Neuronal stem cell (in vitro differentiated cells): ENCODE measurements at regions not wholly inside any gene's neighbourhood (a gene's known extent, or its start where the extent isn't known, plus 50 kb on each side); places are given as distances from the start of the nearest gene placed in this dataset.

ENCODE experiments used
- DNase-seq: peaks from one replicate; pipeline ENCODE4 v3.0.0-alpha.2; 2013; ENCODE audit warnings: low spot score
- H2AFZ ChIP-seq: one replicate; pipeline ENCODE4 v1.6.1; 2013; ENCODE audit warnings: mild to moderate bottlenecking, low read length, inconsistent platforms
- H2AK5ac ChIP-seq: 2 replicates; pipeline ENCODE4 v1.6.1; 2013; ENCODE audit warnings: low read depth, mild to moderate bottlenecking, inconsistent platforms, low read length, moderate library complexity, mixed read lengths
- H2BK120ac ChIP-seq: 2 replicates; pipeline ENCODE4 v1.6.1; 2013; ENCODE audit warnings: low read depth, mild to moderate bottlenecking, inconsistent platforms, low read length, moderate library complexity, mixed read lengths
- H2BK12ac ChIP-seq: one replicate; pipeline ENCODE4 v1.6.1; 2013; ENCODE audit warnings: low read length, inconsistent platforms
- H2BK15ac ChIP-seq: 2 replicates; pipeline ENCODE4 v1.6.1; 2013; ENCODE audit warnings: mild to moderate bottlenecking, low read length, inconsistent platforms, mixed read lengths
- H2BK5ac ChIP-seq: one replicate; pipeline ENCODE4 v1.6.1; 2013; ENCODE audit warnings: inconsistent platforms, mild to moderate bottlenecking, low read length, moderate library complexity
- H3K14ac ChIP-seq: one replicate; pipeline ENCODE4 v1.6.1; 2013; ENCODE audit warnings: low read length, inconsistent platforms
- H3K18ac ChIP-seq: 2 replicates; pipeline ENCODE4 v1.6.1; 2013; ENCODE audit warnings: low read length, inconsistent platforms
- H3K23ac ChIP-seq: 2 replicates; pipeline ENCODE4 v1.6.1; 2013; ENCODE audit warnings: low read depth, mild to moderate bottlenecking, mixed read lengths, low read length, inconsistent platforms; ENCODE audit not compliant: poor library complexity
- H3K27ac ChIP-seq: replicated peaks from 3 replicates; pipeline ENCODE4 v1.5.1; 2013; ENCODE audit warnings: low read length, inconsistent platforms
- H3K27me3 ChIP-seq, 3 experiments: 2 replicates each; pipeline ENCODE4 v1.6.1; 2013; ENCODE audit warnings: low read length in 3 of 3, mild to moderate bottlenecking in 2 of 3, inconsistent platforms in 1 of 3, low read depth in 1 of 3, mixed read lengths in 1 of 3, moderate library complexity in 1 of 3; ENCODE audit not compliant: control insufficient read depth in 3 of 3, insufficient read depth in 3 of 3
- H3K36me3 ChIP-seq, 2 donors: replicated peaks in 1 of 2; 2 replicates each; pipeline ENCODE4 v1.6.1; 2013; ENCODE audit warnings: low read length in 2 of 2; ENCODE audit not compliant: control insufficient read depth in 2 of 2, insufficient read depth in 2 of 2
- H3K4ac ChIP-seq: 2 replicates; pipeline ENCODE4 v1.6.1; 2013; ENCODE audit warnings: inconsistent platforms, mild to moderate bottlenecking, low read length, moderate library complexity
- H3K4me1 ChIP-seq, 2 donors: 1 replicate in 1 of 2; 2 replicates in 1 of 2; pipeline ENCODE4 v1.6.1; 2013; ENCODE audit warnings: low read length in 2 of 2, low read depth in 1 of 2; ENCODE audit not compliant: control insufficient read depth in 2 of 2, insufficient read depth in 1 of 2
- H3K4me2 ChIP-seq: one replicate; pipeline ENCODE4 v1.6.1; 2013; ENCODE audit warnings: mild to moderate bottlenecking, low read length, inconsistent platforms; ENCODE audit not compliant: insufficient read depth, poor library complexity, severe bottlenecking
- H3K4me3 ChIP-seq, 2 donors: 2 replicates each; pipeline ENCODE4 v1.5.1; 2013; ENCODE audit warnings: low read length in 2 of 2, mild to moderate bottlenecking in 2 of 2, inconsistent platforms in 1 of 2, moderate library complexity in 1 of 2
- H3K79me1 ChIP-seq: one replicate; pipeline ENCODE4 v1.6.1; 2013; ENCODE audit warnings: low read depth, mild to moderate bottlenecking, inconsistent platforms, low read length, moderate library complexity
- H3K9ac ChIP-seq: one replicate; pipeline ENCODE4 v1.6.1; 2013; ENCODE audit warnings: mild to moderate bottlenecking, low read depth, low read length, inconsistent platforms; ENCODE audit not compliant: poor library complexity
- H3K9me3 ChIP-seq, 2 donors: replicated peaks in 1 of 2; 2 replicates each; pipeline versions ENCODE3 to v1.6.1; 2013; ENCODE audit warnings: low read length in 2 of 2, mild to moderate bottlenecking in 2 of 2, inconsistent platforms in 1 of 2, low read depth in 1 of 2, mixed read lengths in 1 of 2, moderate library complexity in 1 of 2; ENCODE audit not compliant: control insufficient read depth in 2 of 2, insufficient read depth in 1 of 2
- H4K8ac ChIP-seq: one replicate; pipeline ENCODE4 v1.6.1; 2013; ENCODE audit warnings: low read depth, mild to moderate bottlenecking, inconsistent platforms, low read length, moderate library complexity
- H4K91ac ChIP-seq: one replicate; pipeline ENCODE4 v1.6.1; 2013; ENCODE audit warnings: low read length, low read depth, mild to moderate bottlenecking, inconsistent platforms; ENCODE audit not compliant: poor library complexity
- WGBS, 2 donors: extraction: QIAGEN DNeasy Blood & Tissue Kit; methylation state at CpG; one replicate each; pipeline ENCODE4 v1.1.7; 2013; ENCODE audit warnings: missing lambda C conversion rate in 2 of 2, mixed read lengths in 1 of 2; ENCODE audit not compliant: insufficient read length in 2 of 2, insufficient replicate concordance in 1 of 2; ENCODE audit errors: extremely low coverage in 2 of 2; 5-methylcytosine and 5-hydroxymethylcytosine counted together

- Histone ChIP-seq H3K27me3 (no peaks in the 10 kb centered on the region), H3K14ac (no peak overlapping the region), H3K9ac (no peak overlapping the region), H3K36me3 (no peaks in the 10 kb centered on the region), H2BK5ac (no peak overlapping the region), H3K4me1 (peaks cover 0 to 3% of the 10 kb centered on the region in 2 donors), H2BK15ac (no peak overlapping the region), H3K79me1 (no peaks in the 10 kb centered on the region), H3K4me2 (no peak overlapping the region), H3K9me3 (no peaks in the 10 kb centered on the region), H3K4ac (no peak overlapping the region), H3K27ac (no peak overlapping the region), H2AFZ (no peak overlapping the region), H3K18ac (no peak overlapping the region), H4K91ac (no peak overlapping the region), H3K23ac (no peak overlapping the region), H2BK12ac (no peak overlapping the region), H4K8ac (no peak overlapping the region), H2BK120ac (no peak overlapping the region), H2AK5ac (no peak overlapping the region), H3K4me3 (no peak overlapping the region)
- no CpG with 5 or more reads among the region's 3 CpGs for WGBS, 2 donors
- no peak for DNase-seq
Observed at GRCh38 chr7:96836456-96836855, 126.8 kb upstream of the SEM1 start.

GRCh38 chr7:96837593-96837992 lies 127.9 kb upstream of the SEM1 start:
- Histone ChIP-seq H3K27me3 (no peaks in the 10 kb centered on the region), H3K4me1 (peaks cover 0 to 3% of the 10 kb centered on the region in 2 donors), H2AFZ (no peak overlapping the region), H3K14ac (no peak overlapping the region), H3K9me3 (no peaks in the 10 kb centered on the region), H4K8ac (no peak overlapping the region), H3K4ac (no peak overlapping the region), H2BK5ac (no peak overlapping the region), H2BK15ac (no peak overlapping the region), H3K36me3 (no peaks in the 10 kb centered on the region), H2BK12ac (no peak overlapping the region), H3K9ac (no peak overlapping the region), H3K23ac (no peak overlapping the region), H3K79me1 (no peaks in the 10 kb centered on the region), H4K91ac (no peak overlapping the region), H3K18ac (no peak overlapping the region), H2AK5ac (no peak overlapping the region), H2BK120ac (no peak overlapping the region), H3K4me2 (no peak overlapping the region), H3K27ac (no peak overlapping the region), H3K4me3 (no peak overlapping the region)
- no peak for DNase-seq
- no CpG with 5 or more reads among the region's 2 CpGs for WGBS, 2 donors

- H3K4me2 ChIP-seq, result no peak overlapping the region
- no peak overlapping the region for H2BK12ac ChIP-seq
- no peak overlapping the region for H4K8ac ChIP-seq
- no peak for DNase-seq
- H2BK5ac ChIP-seq, result no peak overlapping the region
- H2BK120ac ChIP-seq, result no peak overlapping the region
- H3K4ac ChIP-seq, result no peak overlapping the region
- WGBS, 2 donors, result no CpG with 5 or more reads among the region's 7 CpGs
- H3K36me3 ChIP-seq, result no peaks in the 10 kb centered on the region
- H2AK5ac ChIP-seq, result no peak overlapping the region
- no peak overlapping the region for H4K91ac ChIP-seq
- no peak overlapping the region for H3K27ac ChIP-seq
- H3K9me3 ChIP-seq, result no peaks in the 10 kb centered on the region
- H3K4me1 ChIP-seq, result peaks cover 0 to 3% of the 10 kb centered on the region in 2 donors
- no peak overlapping the region for H2BK15ac ChIP-seq
- no peaks in the 10 kb centered on the region for H3K79me1 ChIP-seq
- H2AFZ ChIP-seq, result no peak overlapping the region
- H3K27me3 ChIP-seq, result no peaks in the 10 kb centered on the region
- H3K14ac ChIP-seq, result no peak overlapping the region
- no peak overlapping the region for H3K18ac ChIP-seq
- H3K23ac ChIP-seq, result no peak overlapping the region
- H3K4me3 ChIP-seq, result no peak overlapping the region
- no peak overlapping the region for H3K9ac ChIP-seq
Observed at GRCh38 chr7:96838481-96838880, 128.8 kb upstream of the SEM1 start.

GRCh38 chr7:96855139-96855538 lies 145.5 kb upstream of the SEM1 start:
- H2BK5ac ChIP-seq, result no peak overlapping the region
- no peak overlapping the region for H3K18ac ChIP-seq
- no peak overlapping the region for H3K14ac ChIP-seq
- no peaks in the 10 kb centered on the region for H3K36me3 ChIP-seq
- no peak overlapping the region for H2BK120ac ChIP-seq
- H3K9ac ChIP-seq, result no peak overlapping the region
- H3K4me2 ChIP-seq, result no peak overlapping the region
- no peak overlapping the region for H4K91ac ChIP-seq
- H3K9me3 ChIP-seq, result no peaks in the 10 kb centered on the region
- H3K4ac ChIP-seq, result no peak overlapping the region
- no peak overlapping the region for H2BK12ac ChIP-seq
- no peak for DNase-seq
- H3K27me3 ChIP-seq, result no peaks in the 10 kb centered on the region
- H4K8ac ChIP-seq, result no peak overlapping the region
- no peak overlapping the region for H2AK5ac ChIP-seq
- no peaks in the 10 kb centered on the region for H3K79me1 ChIP-seq
- no peaks in the 10 kb centered on the region for H3K4me1 ChIP-seq
- H3K4me3 ChIP-seq, result no peak overlapping the region
- no peak overlapping the region for H3K27ac ChIP-seq
- H2AFZ ChIP-seq, result no peak overlapping the region
- no peak overlapping the region for H3K23ac ChIP-seq
- H2BK15ac ChIP-seq, result no peak overlapping the region
